Ascending aorta (tissue), 2 donors: ENCODE measurements at regions not wholly inside any gene's neighbourhood (a gene's known extent, or its start where the extent isn't known, plus 50 kb on each side); places are given as distances from the start of the nearest gene placed in this dataset.

Source experiments
- DNase-seq, 2 donors: peaks; one replicate each; pipeline ENCODE4 v3.0.0-alpha.2; 2019; ENCODE audit warnings: low spot score in 2 of 2
- H3K27ac ChIP-seq, 2 donors: fragments of 200-600 bp; sonication (generic); one replicate each; pipeline ENCODE4 v1.5.1; 2016 to 2017; ENCODE audit warnings: mild to moderate bottlenecking in 1 of 2
- H3K27me3 ChIP-seq: fragments of 200-600 bp; sonication (generic); one replicate; pipeline ENCODE4 v1.5.1; 2017
- H3K36me3 ChIP-seq, 2 donors: fragments of 200-600 bp; sonication (generic); one replicate each; pipeline ENCODE4 v1.5.1; 2016
- H3K4me1 ChIP-seq, 2 donors: fragments of 200-600 bp; sonication (generic); one replicate each; pipeline ENCODE4 v1.5.1; 2016 to 2017; ENCODE audit warnings: mild to moderate bottlenecking in 1 of 2
- H3K4me3 ChIP-seq, 2 donors: fragments of 200-600 bp; sonication (generic); one replicate each; pipeline ENCODE4 v1.5.1; 2016 to 2017; ENCODE audit warnings: mild to moderate bottlenecking in 1 of 2
- H3K9me3 ChIP-seq, 2 donors: fragments of 200-600 bp; sonication (generic); one replicate each; pipeline ENCODE4 v1.5.1; 2016
- intact Hi-C: fragments of 100-400 bp; cut with DNase I; formaldehyde crosslinking; loops from one replicate; pipeline ENCODE4 v1.15.1; 2023
- TF ChIP-seq, protein P1 (sequence below), 3 experiments: fragments of 200-600 bp in 2 of 3; fragments of 450-650 bp in 1 of 3; sonication (generic) in 2 of 3; IDR thresholded peaks; one replicate each; pipeline ENCODE4 v1.5.1; 2016 to 2019; ENCODE audit warnings: antibody characterized with exemption in 3 of 3, mild to moderate bottlenecking in 1 of 3, moderate library complexity in 1 of 3

DNA sequence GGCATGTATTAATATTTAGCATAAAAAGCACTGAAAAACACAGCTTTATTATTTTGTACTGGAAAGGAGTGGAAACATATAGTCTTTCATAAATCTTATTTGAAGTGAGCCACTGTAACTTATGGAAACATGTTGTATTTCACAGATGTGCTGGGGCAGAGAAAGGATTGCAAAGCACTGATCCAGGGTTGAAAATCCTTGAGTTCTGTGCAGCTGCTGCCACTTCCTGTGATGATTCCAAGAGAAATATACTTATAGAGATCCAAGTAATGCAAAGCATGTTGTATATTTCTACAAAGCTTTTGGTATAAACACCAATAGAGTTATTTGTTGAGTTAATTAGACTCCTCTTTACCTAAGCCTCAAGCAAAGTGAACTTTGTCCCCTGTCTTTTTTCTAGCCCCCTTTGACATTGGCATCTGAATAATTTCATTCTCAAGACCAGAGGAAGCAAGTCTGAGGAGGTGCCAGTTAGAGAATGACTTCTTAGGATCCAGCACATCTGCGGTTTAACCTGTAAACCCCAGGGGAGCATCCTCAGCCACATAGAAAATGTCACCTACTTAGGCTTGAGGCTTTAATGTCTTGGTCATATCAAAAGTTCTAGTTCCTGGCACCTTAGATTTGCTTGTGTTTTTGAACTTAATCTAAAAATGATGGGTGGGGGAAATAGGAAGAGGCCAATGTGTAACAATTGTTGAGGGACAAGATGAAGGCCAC lies 173.3 kb downstream of the FASLG start:
- H3K9me3 ChIP-seq = no peaks in the 10 kb centered on the region
- intact Hi-C loops = loop anchor here (10.0 kb wide), 1 partner anchor 133 kb away; no protein-coding TSS in a partner anchor
- H3K4me3 ChIP-seq = no peak overlapping the region

DNA sequence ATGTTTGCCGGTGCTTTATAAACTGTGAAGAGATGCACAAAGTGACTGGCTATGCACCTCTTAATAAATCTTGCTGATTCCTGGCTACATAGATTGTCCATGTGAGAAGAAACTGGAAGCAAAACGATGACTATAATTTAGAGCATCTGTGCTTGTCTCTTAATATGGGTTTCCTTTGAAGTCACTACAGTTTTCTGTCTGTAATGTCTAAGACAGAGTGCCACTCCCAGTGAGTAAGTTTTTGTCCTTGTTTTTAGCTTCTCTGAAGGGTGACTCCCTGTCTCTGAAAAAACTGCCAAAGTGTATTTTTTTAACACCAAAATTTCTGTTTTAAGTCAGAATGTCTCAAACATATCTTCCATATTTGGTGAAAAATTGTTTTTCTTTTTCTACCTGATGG lies 175.1 kb downstream of the FASLG start:
- no peaks in the 10 kb centered on the region for H3K9me3 ChIP-seq
- H3K27ac ChIP-seq = no peak overlapping the region
- intact Hi-C loops = loop anchor here (10.0 kb wide), 1 partner anchor 131 kb away; no protein-coding TSS in a partner anchor
- H3K4me1 ChIP-seq = no peaks in the 10 kb centered on the region
- no peaks in the 10 kb centered on the region for H3K27me3 ChIP-seq
- no peaks in the 10 kb centered on the region for H3K36me3 ChIP-seq
- DNase-seq = no peak
- H3K4me3 ChIP-seq = no peak overlapping the region
- TF ChIP-seq, protein P1, sequence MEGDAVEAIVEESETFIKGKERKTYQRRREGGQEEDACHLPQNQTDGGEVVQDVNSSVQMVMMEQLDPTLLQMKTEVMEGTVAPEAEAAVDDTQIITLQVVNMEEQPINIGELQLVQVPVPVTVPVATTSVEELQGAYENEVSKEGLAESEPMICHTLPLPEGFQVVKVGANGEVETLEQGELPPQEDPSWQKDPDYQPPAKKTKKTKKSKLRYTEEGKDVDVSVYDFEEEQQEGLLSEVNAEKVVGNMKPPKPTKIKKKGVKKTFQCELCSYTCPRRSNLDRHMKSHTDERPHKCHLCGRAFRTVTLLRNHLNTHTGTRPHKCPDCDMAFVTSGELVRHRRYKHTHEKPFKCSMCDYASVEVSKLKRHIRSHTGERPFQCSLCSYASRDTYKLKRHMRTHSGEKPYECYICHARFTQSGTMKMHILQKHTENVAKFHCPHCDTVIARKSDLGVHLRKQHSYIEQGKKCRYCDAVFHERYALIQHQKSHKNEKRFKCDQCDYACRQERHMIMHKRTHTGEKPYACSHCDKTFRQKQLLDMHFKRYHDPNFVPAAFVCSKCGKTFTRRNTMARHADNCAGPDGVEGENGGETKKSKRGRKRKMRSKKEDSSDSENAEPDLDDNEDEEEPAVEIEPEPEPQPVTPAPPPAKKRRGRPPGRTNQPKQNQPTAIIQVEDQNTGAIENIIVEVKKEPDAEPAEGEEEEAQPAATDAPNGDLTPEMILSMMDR (IDR thresholded peaks at IDR 0.05) = no peak

More for the DNA sequence above, 173.3 kb downstream of the FASLG start:
- Histone ChIP-seq H3K27me3 (no peaks in the 10 kb centered on the region), H3K4me1 (no peaks in the 10 kb centered on the region), H3K36me3 (no peaks in the 10 kb centered on the region), H3K27ac (no peak overlapping the region)
- DNase-seq = no peak
- TF ChIP-seq, protein P1 (IDR thresholded peaks at IDR 0.05) = no peak

DNA sequence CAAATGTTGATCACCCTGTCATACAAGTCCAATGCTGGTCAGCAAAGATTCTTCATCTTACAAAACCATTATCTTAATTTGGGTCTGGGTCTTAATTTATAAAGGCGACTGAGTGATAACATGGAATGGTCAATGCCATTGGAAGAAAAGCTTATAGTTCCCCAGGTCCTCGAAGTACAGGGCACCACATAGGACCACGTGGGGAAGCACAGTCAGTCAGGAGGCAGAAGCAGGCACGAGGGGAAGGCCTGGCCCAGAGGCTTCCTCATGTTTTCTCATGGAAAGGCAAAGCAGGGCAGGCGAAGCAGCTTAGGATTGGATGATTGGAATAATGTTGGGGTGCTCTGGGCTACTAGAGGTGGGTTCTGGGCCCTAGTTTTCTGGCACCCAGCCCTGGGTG lies 175.7 kb downstream of the FASLG start:
- intact Hi-C loops = loop anchor here (10.0 kb wide), 1 partner anchor 130 kb away; no protein-coding TSS in a partner anchor
- Histone ChIP-seq H3K27me3 (no peaks in the 10 kb centered on the region), H3K4me1 (no peaks in the 10 kb centered on the region), H3K4me3 (no peak overlapping the region), H3K9me3 (no peaks in the 10 kb centered on the region), H3K27ac (no peak overlapping the region), H3K36me3 (no peaks in the 10 kb centered on the region)
- no peak for DNase-seq
- TF ChIP-seq, protein P1 (IDR thresholded peaks at IDR 0.05) = no peak

DNA sequence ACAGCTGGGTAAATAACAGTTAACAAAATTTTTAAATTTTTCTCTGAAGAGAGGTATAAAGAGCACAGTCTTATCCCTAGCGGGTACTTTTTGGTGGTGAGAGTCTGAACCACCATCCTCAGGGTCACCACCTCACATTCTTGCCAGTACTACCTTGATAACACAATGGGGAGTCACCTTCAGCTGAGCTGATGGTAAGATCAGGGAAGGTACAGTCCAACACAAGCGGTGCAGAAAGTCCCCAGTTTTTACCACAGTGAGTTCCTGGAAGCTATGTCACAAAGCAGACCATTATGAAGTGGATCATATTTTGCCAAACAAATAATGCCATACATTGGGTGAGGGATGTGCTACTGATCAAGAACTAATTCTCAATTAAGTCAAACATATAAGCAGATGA lies 176.9 kb downstream of the FASLG start:
- no peak for DNase-seq
- Histone ChIP-seq H3K27ac (no peak overlapping the region), H3K9me3 (no peaks in the 10 kb centered on the region), H3K4me3 (no peak overlapping the region), H3K4me1 (no peaks in the 10 kb centered on the region), H3K36me3 (no peaks in the 10 kb centered on the region), H3K27me3 (no peaks in the 10 kb centered on the region)
- TF ChIP-seq, protein P1 (IDR thresholded peaks at IDR 0.05) = no peak
- intact Hi-C loops = loop anchor here (10.0 kb wide), 1 partner anchor 129 kb away; no protein-coding TSS in a partner anchor

DNA sequence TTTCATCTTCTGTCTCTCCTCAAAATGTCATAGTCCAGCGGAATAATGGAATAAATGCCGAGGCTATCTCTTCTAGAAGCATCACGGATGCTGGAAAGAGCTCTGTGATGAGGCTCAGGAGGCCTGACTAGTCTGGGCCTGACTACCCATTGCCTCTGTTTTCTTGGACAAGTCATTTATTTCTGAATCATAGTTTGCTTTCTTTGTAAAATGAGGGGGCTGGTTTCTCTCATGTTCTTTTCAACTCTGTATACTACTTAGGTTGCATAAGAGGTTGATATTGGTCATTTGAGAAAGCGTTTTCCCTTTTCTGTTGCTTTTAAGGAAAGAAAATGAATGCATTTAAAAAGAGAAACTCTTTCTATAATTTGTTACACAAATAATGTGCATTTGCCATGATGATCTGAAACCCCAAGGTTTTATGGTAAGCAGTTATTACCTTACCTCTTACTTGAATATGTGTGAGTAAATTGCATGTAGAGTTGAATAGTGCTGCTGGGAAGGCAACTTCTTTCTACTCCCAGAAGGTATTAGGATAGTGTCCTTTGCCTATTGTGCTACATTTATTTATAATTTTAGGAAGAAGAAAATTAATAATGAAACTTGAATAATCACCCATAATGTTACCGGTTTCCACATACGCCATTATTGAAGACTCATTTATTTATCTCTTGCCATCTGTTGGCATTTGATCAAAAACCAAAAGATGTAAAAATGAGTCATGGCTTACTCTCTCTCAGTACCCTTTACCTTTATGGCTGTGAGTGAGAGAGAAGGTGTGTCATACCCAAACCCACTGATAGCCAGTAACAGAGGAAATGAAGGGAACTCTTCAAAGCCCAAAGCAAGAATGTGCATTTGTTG lies 179.1 kb downstream of the FASLG start:
- Histone ChIP-seq H3K27me3 (no peaks in the 10 kb centered on the region), H3K9me3 (no peaks in the 10 kb centered on the region), H3K4me1 (no peaks in the 10 kb centered on the region), H3K4me3 (no peak overlapping the region), H3K27ac (no peak overlapping the region), H3K36me3 (no peaks in the 10 kb centered on the region)
- intact Hi-C loops = loop anchor here (10.0 kb wide), 1 partner anchor 127 kb away; no protein-coding TSS in a partner anchor
- no peak for DNase-seq
- TF ChIP-seq, protein P1 (IDR thresholded peaks at IDR 0.05) = no peak
